Right ventricle myocardium inferior (tissue), 1 donor: ENCODE measurements at regions not wholly inside any gene's neighbourhood (a gene's known extent, or its start where the extent isn't known, plus 50 kb on each side); places are given as distances from the start of the nearest gene placed in this dataset.
"Not testable (repeated sequence)": the region's sequence is repeated elsewhere in the genome, so short reads cannot be mapped to it uniquely, and the experiment has no call there.

Experiments
- ATAC-seq: fragments of 200-7000 bp; cut with Tn5 transposase; one replicate; pipeline ENCODE4 v1.9.1; 2020; ENCODE audit warnings: mild to moderate bottlenecking, moderate library complexity
- DNase-seq: peaks from one replicate; pipeline ENCODE4 v3.0.0; 2021; ENCODE audit errors: missing footprints
- intact Hi-C: fragments of 100-400 bp; cut with DNase I; formaldehyde crosslinking; loops from one replicate; pipeline ENCODE4 v1.11.0; 2022
- donor health status: DM: no; HTN: yes; CAD: no; lungs with severe emphysema.

DNA sequence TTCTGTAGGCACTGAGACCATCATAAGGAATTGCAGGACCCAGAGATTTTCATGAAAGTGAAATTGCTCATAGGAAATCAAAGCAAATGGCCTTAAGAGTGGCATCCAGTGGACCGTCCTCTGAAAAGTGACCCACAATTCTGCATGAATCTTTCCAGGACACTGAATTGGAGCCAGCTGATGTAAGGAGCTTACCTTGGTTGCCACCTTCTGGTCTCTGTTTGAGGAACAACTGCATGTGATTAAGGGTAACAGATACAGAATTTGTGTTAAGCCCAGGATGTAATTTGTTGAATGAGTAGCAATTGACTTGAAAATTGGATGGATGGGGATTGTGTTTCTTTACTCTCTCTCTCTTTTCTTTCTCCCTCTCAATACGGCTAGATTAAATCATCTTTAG is 49.9 kb upstream of the GAS1 start:
- intact Hi-C loops, result no loop called here
- DNase-seq (no peak), ATAC-seq (no peak)

DNA sequence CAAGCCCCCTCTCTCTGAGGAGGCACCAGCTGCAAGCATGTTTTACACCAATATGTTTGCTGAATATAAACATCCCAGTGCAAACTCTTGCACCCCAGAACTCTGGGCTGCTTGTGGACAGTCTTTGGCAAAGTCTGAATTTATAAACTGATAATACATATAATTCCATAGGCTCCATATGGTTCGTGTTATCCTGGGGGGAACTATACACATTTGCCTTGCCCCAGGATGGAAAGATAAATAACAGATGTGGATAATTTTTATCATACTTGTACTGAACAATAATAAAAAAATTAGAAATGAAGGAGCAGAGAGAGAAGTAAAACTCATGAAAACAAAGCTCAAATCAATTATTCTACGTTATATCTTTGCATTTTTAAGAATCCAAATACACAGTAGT is 50.6 kb upstream of the GAS1 start:
- no peak for DNase-seq
- intact Hi-C loops, result no loop called here
- ATAC-seq, result no peak

DNA sequence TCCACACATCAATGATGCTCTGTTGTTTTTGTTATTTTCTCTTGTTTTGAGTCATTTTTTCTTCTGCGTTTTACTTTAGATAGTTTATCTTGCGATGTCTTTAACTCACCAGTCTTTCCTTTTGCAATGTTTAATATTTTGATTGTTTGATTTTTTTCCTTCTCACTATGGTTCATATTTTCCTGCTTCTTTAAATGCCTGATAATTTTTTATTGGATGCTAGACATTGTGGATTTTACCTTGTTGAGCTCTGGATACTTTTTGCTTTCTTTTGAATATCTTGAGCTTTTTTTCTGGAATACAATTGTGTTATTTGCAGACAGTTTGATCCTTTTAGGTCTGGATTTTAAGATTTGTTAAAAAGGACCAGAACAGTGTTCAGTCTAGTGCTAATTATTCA is 55.2 kb upstream of the GAS1 start:
- intact Hi-C loops, result no loop called here
- ATAC-seq, result no peak

DNA sequence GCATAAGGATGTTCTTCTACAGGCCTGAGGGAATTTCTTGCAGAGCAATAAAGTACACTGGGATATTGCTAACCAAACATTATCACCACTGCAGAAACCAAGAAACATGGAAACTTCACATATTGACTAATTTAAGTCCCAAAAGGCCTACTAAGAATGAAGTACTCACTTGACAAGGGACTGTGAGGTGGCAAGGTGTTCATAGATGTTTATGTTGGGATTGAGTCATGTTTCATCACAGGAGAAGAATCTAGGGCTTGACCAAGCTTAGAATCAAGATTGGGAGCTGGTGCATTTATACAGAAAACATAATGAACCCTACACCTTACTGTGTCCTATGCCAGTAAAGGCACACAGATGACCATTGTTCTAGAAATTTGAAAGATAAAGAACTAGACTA is 56.7 kb upstream of the GAS1 start:
- ATAC-seq, result no peak
- DNase-seq, result no peak
- intact Hi-C loops, result no loop called here

More for the DNA sequence above, 55.2 kb upstream of the GAS1 start:
- DNase-seq, result no peak

DNA sequence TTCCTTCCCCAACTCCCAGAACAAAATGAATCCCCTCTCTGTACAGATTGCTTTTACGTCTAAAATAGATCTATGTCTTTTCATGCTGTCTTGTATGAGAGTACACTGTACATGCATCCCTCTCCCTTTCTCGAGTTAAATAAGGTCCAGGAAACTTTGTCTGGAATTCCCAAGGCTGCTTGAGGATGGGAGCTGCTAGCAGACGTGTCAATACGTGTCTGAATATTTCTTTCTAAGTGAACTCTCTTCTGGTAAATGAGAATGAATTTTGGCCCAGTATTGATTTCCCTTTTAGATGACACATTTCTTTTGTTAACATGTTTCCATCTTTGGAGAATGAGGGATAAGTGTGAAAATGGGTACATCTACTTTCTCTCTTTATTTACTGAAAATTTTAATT is 59.6 kb upstream of the GAS1 start:
- ATAC-seq (no peak), DNase-seq (no peak)

DNA sequence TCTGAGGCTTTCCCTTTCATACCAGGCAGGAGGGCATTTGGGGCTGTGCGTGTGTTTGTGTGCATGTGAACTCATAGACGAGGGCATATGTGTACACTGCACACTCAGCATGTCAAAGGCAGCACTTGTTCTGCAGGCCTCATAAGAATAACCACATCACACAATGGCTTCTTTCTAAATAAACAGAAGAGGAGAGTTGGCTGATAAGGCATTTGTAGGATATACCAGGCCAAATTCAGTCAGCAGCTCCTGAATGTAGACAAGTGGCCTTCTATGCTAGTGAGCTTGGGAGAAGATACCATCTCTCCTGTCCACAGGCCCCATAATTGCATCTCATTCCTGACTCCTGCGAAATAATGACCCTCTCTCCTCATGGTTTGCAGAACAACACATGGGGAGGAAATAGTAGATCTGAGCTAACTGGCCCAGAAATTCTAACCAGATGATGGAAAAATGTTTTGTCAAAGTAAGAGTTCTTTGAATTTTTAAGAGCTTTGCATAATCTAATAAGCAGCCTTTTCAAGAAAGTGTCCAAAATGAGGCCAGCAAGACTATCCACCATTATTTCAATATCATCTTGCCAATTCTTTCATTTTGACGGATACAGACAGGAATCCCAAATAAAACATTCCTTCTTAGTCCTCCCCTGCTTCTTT is 60.5 kb upstream of the GAS1 start:
- ATAC-seq (peak; percentile 50), DNase-seq (no peak)
- intact Hi-C loops, result no loop called here

More for the DNA sequence above, 59.6 kb upstream of the GAS1 start:
- intact Hi-C loops, result no loop called here

DNA sequence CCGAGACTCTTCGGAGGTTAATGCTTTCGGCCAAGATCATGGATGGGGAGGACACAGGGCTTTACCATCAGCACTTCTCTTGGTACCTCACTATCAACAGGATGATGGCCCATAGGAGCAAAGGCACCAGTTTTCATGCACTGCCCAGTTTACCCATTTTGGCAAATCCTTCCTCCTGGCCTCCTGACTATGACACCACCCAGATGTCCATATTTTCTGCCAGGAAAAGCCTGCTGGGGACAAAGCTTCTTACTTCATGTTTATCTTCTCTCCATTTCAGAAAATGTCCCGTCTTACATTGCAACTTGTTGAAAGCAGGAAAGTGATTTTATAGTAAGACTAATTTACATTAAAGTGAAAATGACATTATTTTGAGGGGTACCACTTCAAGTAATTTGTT is 61.4 kb upstream of the GAS1 start:
- intact Hi-C loops, result no loop called here
- DNase-seq, result no peak
- ATAC-seq, result peak; percentile 33

DNA sequence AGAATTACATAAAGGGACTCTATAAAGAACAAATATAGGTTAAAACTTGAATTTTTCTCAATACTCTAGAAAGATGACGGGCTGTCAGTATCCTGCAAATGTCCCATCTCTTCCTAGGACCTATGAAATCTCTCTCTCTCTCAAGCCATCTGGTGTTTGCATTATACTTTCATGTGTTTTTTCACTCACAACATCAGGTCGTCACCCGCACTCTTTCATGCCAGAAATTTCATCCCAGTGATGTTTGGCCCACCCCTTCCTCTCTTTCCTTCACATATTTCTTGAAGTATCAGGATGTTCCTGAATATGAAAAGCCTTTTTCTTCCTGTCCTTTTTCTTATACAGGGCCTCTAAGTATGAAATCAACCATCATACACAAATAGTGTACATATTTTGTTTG is 63.3 kb upstream of the GAS1 start:
- no peak for DNase-seq
- ATAC-seq, result no peak
- intact Hi-C loops, result no loop called here

DNA sequence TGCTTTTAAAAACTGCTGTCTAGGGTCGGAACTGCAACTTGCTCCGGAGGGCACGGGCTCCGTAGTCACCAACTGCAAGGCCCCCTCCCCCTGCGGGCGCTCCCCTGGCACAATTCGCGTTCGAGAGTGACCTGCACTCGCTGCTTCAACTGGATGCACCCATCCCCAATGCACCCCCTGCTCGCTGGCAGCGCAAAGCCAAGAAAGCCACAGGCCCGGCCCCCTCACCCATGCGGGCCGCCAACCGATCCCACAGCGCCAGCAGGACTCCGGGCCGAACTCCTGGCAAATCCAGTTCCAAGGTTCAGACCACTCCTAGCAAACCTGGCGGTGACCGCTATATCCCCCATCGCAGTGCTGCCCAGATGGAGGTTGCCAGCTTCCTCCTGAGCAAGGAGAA is 64.2 kb upstream of the GAS1 start:
- ATAC-seq (no peak), DNase-seq (no peak)
- intact Hi-C loops, result no loop called here

DNA sequence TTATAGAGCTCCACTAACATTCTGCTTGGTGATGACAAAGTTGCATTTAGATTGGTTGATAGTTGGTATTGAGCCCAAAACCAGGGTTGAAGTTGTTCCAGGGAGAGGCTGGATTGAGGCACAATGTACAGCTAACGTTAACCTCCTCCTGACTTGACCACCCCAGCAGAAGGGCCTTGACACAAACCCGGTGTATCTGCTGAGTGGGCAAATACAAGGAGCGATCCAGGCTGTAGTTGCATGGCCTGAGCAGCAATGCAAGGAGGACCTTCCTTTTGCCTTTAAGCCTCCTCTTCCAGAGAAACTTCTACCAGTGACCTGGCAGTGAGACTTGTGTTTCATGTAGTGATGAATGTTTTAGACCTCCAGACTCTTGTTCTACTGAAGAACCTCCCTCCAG is 66.2 kb upstream of the GAS1 start:
- no peak for ATAC-seq
- intact Hi-C loops, result no loop called here
- no peak for DNase-seq

DNA sequence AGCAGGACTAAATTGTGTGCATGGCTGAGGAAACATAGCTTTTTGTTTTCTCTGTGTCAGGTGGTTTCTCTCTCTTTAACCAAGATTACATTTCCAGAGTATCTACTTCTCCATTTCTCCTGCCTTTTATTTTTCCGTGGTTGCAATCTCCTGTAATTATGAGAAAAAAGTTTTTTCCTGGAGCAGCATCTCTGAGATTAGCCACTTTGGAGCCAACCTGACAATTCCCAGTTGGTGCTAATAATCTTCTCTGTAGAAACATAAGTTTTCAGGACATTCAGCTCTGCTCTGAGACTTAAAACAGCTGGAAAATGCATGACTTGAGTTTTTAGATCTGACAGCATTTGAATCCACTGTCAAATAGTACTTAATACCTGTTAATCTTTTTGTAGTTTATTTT is 67.1 kb upstream of the GAS1 start:
- intact Hi-C loops, result no loop called here
- DNase-seq (no peak), ATAC-seq (no peak)

DNA sequence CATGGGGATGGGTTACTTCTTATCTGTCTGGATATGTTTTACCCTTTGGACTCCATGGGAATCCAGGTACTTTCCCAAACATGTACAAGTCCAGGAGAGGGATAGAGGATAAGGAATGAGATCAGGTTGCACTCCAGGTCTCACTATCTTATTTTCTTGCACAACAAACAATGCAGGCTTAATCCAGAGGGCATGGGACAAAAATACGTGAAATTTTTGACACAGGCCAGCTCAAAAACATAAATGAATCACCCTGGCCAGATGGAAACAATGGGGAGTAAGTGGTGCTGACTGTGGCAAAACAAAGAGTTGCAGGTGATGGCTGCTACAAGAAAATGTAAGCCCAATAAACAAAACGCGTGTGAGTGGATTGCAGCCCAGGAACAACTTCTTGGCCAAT is 69.4 kb upstream of the GAS1 start:
- no peak for ATAC-seq
- intact Hi-C loops, result no loop called here
- DNase-seq, result no peak

DNA sequence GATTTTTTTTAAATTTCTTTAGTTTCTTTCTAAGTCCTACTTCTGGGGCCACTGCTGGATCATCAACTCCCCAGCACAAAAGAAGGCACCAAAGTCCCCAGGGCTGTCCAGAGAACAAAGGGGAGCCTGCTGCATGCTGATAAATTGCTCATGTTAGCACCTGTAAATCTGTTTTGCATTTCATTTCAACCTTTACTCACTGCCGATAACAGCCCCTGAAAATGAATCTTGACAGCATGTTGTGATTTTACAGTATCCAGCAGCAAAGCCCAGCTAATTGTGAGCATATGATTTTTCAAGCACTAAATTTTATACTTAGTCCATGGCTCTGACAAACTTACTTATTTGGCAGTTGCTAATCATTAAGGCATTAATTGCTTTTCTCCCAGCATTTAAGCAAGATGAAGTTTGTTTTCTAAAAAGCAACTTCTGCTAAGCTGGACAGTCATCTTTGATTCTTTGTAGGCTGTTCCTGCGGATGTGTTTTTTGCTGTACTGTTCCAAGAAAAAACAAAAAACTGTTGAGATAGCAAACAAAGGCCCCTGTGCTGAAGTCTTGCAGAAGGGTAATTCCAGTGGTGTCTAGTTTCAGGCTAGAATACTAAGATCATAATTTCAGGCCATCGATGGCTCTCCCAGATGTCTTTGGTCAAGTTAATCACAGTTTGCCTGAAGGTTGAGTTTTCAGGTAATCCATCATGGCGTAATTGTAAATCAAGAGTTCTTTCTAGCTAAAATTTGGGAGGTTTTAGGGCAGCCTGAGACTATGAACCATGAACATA is 73.1 kb upstream of the GAS1 start:
- no peak for DNase-seq
- intact Hi-C loops, result no loop called here
- ATAC-seq, result no peak

DNA sequence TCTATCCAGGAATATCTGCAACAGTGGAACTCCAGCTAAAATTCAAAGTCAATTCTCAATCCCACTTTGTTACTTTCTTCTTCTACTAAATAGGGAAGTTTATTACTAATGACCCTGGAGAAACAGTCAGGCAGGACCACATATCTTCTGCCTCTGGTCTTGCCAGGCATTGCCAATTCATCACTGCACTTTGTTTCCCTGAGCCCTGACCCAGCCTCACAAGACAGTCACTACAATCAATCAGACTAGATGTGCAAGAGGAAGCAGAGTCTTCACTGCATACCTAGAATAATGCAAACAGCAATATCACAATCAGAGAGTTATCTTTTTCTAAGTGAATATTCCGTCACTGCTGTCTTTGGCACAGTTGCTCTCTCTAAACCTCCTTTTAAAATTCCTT is 74.9 kb upstream of the GAS1 start:
- ATAC-seq (no peak), DNase-seq (no peak)

DNA sequence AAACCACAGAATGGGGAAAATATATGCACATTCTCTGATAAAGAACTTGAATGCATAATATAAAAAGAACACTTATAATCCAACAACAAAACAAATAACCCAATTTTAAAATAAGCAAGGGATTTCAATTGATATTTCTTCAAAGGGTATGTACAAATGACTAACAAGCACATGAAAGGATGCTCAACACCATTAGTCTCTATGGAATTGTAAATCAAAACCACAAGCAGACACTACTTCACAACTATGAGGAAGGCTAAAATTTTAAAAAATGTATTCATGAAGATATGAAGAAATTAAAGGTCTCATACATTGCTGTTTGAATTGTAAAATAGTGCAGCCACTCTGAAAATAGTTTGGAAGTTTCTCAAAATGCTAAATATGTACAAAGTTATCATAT is 78.9 kb upstream of the GAS1 start:
- intact Hi-C loops, result no loop called here
- no peak for DNase-seq
- ATAC-seq, result no peak

More for the DNA sequence above, 74.9 kb upstream of the GAS1 start:
- intact Hi-C loops, result no loop called here

DNA sequence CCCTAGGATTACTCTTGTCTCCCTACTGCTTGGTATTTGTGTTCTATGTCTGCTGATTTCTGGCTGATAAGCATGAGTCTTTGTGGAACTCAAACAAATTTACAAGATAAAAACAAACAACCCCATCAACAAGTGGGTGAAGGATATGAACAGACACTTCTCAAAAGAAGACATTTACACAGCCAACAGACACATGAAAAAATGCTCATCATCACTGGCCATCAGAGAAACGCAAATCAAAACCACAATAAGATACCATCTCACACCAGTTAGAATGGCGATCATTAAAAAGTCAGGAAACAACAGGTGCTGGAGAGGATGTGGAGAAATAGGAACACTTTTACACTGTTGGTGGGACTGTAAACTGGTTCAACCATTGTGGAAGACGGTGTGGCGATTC is 81.5 kb upstream of the GAS1 start:
- intact Hi-C loops, ATAC-seq, DNase-seq: not testable (repeated sequence)

DNA sequence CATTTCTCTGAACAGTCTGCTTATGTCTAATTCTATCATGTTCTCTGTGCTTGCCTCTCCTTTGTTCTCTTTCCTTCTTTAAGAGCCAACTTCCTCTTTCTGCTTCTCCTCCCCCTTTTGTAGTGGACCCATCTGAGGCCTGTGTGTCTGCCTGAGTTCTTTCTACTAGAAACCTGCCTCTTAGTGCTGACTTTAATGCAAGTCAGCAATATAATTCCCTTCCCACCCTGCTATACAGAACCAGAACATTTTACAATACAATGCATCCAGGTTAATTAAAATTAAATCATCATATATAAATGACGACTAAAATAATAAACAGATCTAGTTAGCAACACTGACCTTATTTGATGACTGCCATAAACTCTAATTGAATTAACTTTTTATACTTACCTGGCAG is 82.6 kb upstream of the GAS1 start:
- no peak for DNase-seq
- intact Hi-C loops, result no loop called here
- ATAC-seq, result no peak

DNA sequence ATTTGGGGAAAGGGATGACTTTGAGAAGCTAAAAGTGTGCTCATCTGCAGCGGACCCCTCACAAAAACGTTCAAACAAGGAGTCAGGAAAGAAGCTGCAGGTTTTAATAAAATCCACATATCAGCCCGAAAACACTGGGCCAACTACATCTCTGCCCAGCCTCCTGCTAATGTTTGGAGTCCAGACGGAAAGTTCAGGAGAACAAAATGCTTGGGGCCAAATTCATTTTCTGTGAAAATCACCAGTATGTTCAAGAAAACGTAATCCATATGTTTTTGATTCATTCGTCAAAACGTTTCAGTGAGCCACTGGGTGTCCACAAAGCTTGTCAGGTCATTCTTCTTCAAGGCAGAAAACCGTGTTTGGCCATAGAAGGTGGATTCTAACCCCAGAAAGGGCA is 87.5 kb upstream of the GAS1 start:
- intact Hi-C loops, result no loop called here
- DNase-seq (no peak), ATAC-seq (no peak)

DNA sequence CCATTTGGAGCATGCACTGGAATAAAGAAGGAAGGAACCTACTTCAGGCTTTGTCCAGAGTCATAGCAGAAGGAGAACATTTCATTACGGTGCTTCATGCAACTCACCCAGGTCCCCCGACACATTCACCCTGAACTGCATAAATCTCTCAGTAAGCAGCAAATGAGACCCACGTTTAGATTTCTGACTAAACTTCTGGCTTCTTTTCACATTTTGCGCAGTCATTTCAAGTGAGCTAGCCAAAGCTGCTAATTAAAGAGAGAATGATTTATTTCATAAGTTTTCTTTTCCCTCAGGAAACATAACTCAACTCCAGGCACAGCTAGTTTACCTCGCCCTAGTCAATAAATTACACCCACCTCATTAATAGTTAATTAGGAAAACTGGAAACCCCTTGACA is 88.6 kb upstream of the GAS1 start:
- peak; percentile 44 for ATAC-seq
- no peak for DNase-seq
- intact Hi-C loops, result no loop called here

DNA sequence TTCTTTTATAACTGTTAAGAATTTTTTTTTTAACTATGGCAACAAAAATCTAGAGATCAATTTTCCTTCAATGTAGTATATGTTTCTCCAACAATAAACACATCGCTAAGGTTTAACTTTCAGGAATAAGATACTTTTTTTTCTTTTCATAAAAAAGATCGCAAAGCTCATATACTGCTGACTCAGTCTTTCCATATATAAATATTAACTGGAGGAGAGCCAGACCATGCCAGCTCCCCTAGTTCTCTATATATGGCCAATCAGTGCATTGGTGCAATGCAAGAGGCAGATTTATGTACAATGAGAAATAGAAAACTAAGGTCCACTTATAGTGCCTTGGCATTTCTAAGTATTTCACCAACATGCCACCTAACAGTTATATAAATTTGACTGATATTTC is 89.2 kb upstream of the GAS1 start:
- ATAC-seq (no peak), DNase-seq (no peak)
- intact Hi-C loops, result no loop called here
